ENCODE measurements at regions not wholly inside any gene's neighbourhood (a gene's known extent, or its start where the extent isn't known, plus 50 kb on each side); places are given as distances from the start of the nearest gene placed in this dataset.

DNA sequence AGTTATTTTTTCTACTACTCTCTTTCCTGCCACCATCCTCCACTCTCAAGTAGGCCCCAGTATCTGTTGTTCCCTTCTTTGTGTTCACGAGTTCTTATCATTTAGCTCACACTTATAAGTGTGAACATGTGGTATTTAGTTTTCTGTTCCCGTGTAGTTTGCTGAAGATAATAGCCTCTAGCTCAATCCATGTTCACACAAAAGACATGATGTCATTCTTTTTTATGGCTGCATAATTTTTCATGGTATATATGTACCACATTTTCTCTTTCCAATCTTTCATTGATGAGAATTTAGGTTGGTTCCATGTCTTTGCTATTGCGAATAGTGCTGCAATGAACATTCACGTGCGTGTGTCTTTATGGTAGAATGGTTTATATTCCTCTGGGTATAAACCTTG is 237.9 kb upstream of the FERMT1 start:
- Mint-ChIP-seq H3K27ac (ENCODE audit: unreplicated experiment) (no peak overlapping the region), H3K4me3 (ENCODE audit: unreplicated experiment) (no peak overlapping the region), H3K36me3 (ENCODE audit: low read depth) (no peaks in the 10 kb centered on the region), H3K9me3 (ENCODE audit: low read depth) (no peaks in the 10 kb centered on the region), H3K27me3 (ENCODE audit: low read depth) (no peaks in the 10 kb centered on the region), H3K4me1 (ENCODE audit: low read depth) (no peaks in the 10 kb centered on the region)
- DNase-seq (ENCODE audit: low spot score): no peak
- no peak for TF ChIP-seq CTCF (IDR thresholded peaks at IDR 0.05)

- no peak for TF ChIP-seq CTCF (IDR thresholded peaks at IDR 0.05)
- Mint-ChIP-seq H3K9me3 (ENCODE audit: low read depth) (no peaks in the 10 kb centered on the region), H3K27me3 (ENCODE audit: low read depth) (no peaks in the 10 kb centered on the region)
These were observed 233.1 kb upstream of the FERMT1 start for GRCh38 chr20:6355754-6356451.

GRCh38 chr20:6348908-6349307 is 226.1 kb upstream of the FERMT1 start:
- TF ChIP-seq CTCF (IDR thresholded peaks at IDR 0.05): no peak
- no peak overlapping the region for H3K27ac Mint-ChIP-seq (ENCODE audit: unreplicated experiment)
- no peak for DNase-seq (ENCODE audit: low spot score)

More at GRCh38 chr20:6355754-6356451, 233.1 kb upstream of the FERMT1 start:
- no peak for DNase-seq (ENCODE audit: low spot score)
- no peaks in the 10 kb centered on the region for H3K4me1 Mint-ChIP-seq (ENCODE audit: low read depth)
- no peak overlapping the region for H3K27ac Mint-ChIP-seq (ENCODE audit: unreplicated experiment)
- H3K4me3 Mint-ChIP-seq (ENCODE audit: unreplicated experiment): no peak overlapping the region
- H3K36me3 Mint-ChIP-seq (ENCODE audit: low read depth): no peaks in the 10 kb centered on the region

DNA sequence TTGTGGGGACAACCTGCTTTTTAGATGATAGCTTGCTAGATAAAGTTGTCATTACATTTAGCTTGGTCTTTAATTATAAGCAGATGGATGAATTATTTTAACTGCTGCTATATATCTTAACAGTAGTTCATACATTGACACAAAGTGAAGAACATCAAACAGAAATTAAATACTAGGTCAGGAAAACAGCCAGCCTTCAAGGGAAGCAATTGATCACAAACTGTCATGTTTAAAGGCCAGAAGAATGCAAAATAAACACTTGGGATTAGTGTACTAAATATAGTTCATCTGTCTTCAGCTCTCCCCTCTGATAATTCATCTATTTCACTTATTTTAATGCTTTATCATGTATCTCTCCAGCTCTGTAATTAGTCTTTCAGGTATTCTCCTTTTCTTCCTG is 225.1 kb upstream of the FERMT1 start:
- H3K4me1 Mint-ChIP-seq (ENCODE audit: low read depth): no peaks in the 10 kb centered on the region
- DNase-seq (ENCODE audit: low spot score): no peak
- peaks cover 3% of the 10 kb centered on the region for H3K27me3 Mint-ChIP-seq (ENCODE audit: low read depth)
- H3K36me3 Mint-ChIP-seq (ENCODE audit: low read depth): no peaks in the 10 kb centered on the region
- no peak overlapping the region for H3K4me3 Mint-ChIP-seq (ENCODE audit: unreplicated experiment)
- TF ChIP-seq CTCF (IDR thresholded peaks at IDR 0.05): no peak
- H3K27ac Mint-ChIP-seq (ENCODE audit: unreplicated experiment): no peak overlapping the region
- no peaks in the 10 kb centered on the region for H3K9me3 Mint-ChIP-seq (ENCODE audit: low read depth)

More at GRCh38 chr20:6348908-6349307, 226.1 kb upstream of the FERMT1 start:
- H3K27me3 Mint-ChIP-seq (ENCODE audit: low read depth): peaks cover 3% of the 10 kb centered on the region
- H3K4me1 Mint-ChIP-seq (ENCODE audit: low read depth): no peaks in the 10 kb centered on the region
- no peaks in the 10 kb centered on the region for H3K36me3 Mint-ChIP-seq (ENCODE audit: low read depth)
- no peak overlapping the region for H3K4me3 Mint-ChIP-seq (ENCODE audit: unreplicated experiment)
- no peaks in the 10 kb centered on the region for H3K9me3 Mint-ChIP-seq (ENCODE audit: low read depth)

DNA sequence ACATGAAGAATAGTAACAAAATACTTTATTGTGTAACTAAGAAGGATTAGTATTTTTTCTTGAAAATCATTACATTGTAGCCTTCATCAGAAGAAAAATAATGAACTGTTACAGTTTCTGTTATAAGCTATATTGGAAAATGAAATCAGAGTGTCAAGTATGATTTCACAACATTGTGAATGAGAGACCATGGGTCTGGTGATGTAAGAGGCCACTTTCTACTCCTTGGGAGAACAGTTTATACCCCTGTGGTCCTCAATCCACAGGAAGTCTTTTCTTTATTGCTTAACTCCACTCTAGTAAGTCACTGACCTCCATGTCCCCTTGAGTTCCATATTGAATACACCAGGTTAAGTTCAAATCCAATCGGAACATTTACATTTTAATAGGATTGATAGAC is 218.7 kb upstream of the FERMT1 start:
- H3K27ac Mint-ChIP-seq (ENCODE audit: unreplicated experiment): no peak overlapping the region
- peaks cover 3% of the 10 kb centered on the region for H3K27me3 Mint-ChIP-seq (ENCODE audit: low read depth)
- no peaks in the 10 kb centered on the region for H3K4me1 Mint-ChIP-seq (ENCODE audit: low read depth)
- DNase-seq (ENCODE audit: low spot score): no peak
- no peak overlapping the region for H3K4me3 Mint-ChIP-seq (ENCODE audit: unreplicated experiment)
- no peak for TF ChIP-seq CTCF (IDR thresholded peaks at IDR 0.05)
- H3K9me3 Mint-ChIP-seq (ENCODE audit: low read depth): no peaks in the 10 kb centered on the region
- no peaks in the 10 kb centered on the region for H3K36me3 Mint-ChIP-seq (ENCODE audit: low read depth)
